ENCODE measurements at regions not wholly inside any gene's neighbourhood (a gene's known extent, or its start where the extent isn't known, plus 50 kb on each side); places are given as distances from the start of the nearest gene placed in this dataset.
"Not testable (repeated sequence)": the region's sequence is repeated elsewhere in the genome, so short reads cannot be mapped to it uniquely, and the experiment has no call there.

GRCh38 chr3:181919375-181919774, 207.7 kb downstream of the SOX2 start:
- no peak for DNase-seq

GRCh38 chr3:181920409-181920808, 208.7 kb downstream of the SOX2 start:
- DNase-seq = no peak

- DNase-seq = no peak
These were observed 209.5 kb downstream of the SOX2 start for GRCh38 chr3:181921220-181921619.

- DNase-seq = not testable (repeated sequence)
These were observed 214.1 kb downstream of the SOX2 start for GRCh38 chr3:181925841-181926240.

- DNase-seq = no peak
These were observed 217.8 kb downstream of the SOX2 start for GRCh38 chr3:181929501-181929900.

GRCh38 chr3:181930105-181930504, 218.4 kb downstream of the SOX2 start:
- no peak for DNase-seq

- no peak for DNase-seq
These were observed 220.3 kb downstream of the SOX2 start for GRCh38 chr3:181932039-181932438.

- DNase-seq = no peak
These were observed 221.4 kb downstream of the SOX2 start for GRCh38 chr3:181933052-181933618.

- DNase-seq = no peak
These were observed 224.2 kb downstream of the SOX2 start for GRCh38 chr3:181935915-181936314.

GRCh38 chr3:181936774-181937173, 225.0 kb downstream of the SOX2 start:
- no peak for DNase-seq

- not testable (repeated sequence) for DNase-seq
These were observed 226.9 kb downstream of the SOX2 start for GRCh38 chr3:181938580-181938979.

- DNase-seq = no peak
These were observed 229.0 kb downstream of the SOX2 start for GRCh38 chr3:181940703-181941102.

GRCh38 chr3:181941250-181941649, 229.5 kb downstream of the SOX2 start:
- DNase-seq = no peak

GRCh38 chr3:181943285-181943684, 231.6 kb downstream of the SOX2 start:
- no peak for DNase-seq

- no peak for DNase-seq
These were observed 235.9 kb downstream of the SOX2 start for GRCh38 chr3:181947606-181948005.

GRCh38 chr3:181948286-181948685, 236.6 kb downstream of the SOX2 start:
- DNase-seq = no peak

- no peak for DNase-seq
These were observed 240.5 kb downstream of the SOX2 start for GRCh38 chr3:181952221-181952620.

GRCh38 chr3:181952929-181953328, 241.2 kb downstream of the SOX2 start:
- no peak for DNase-seq

- DNase-seq = no peak
These were observed 243.8 kb downstream of the SOX2 start for GRCh38 chr3:181955566-181955965.

- DNase-seq = no peak
These were observed 244.4 kb downstream of the SOX2 start for GRCh38 chr3:181956122-181956521.

GRCh38 chr3:181966393-181966792, 254.7 kb downstream of the SOX2 start:
- no peak for DNase-seq

- DNase-seq = peak in 1 of 51 donors; percentile 3
These were observed 258.2 kb downstream of the SOX2 start for GRCh38 chr3:181969925-181970324.

- DNase-seq = no peak
These were observed 259.7 kb downstream of the SOX2 start for GRCh38 chr3:181971424-181971823.

- DNase-seq = no peak
These were observed 262.5 kb downstream of the SOX2 start for GRCh38 chr3:181974198-181974597.

Data from hypothalamus (tissue), 51 donors.